ENCODE measurements at regions not wholly inside any gene's neighbourhood (a gene's known extent, or its start where the extent isn't known, plus 50 kb on each side); places are given as distances from the start of the nearest gene placed in this dataset.

- no peak for DNase-seq
Observed at GRCh38 chr13:77988355-77988754, 69.7 kb upstream of the EDNRB start.

GRCh38 chr13:77986713-77987112, 68.1 kb upstream of the EDNRB start:
- no peak for DNase-seq

- no peak for DNase-seq
Observed at GRCh38 chr13:77985866-77986636, 67.4 kb upstream of the EDNRB start.

- DNase-seq: no peak
Observed at GRCh38 chr13:77981281-77981881, 62.8 kb upstream of the EDNRB start.

GRCh38 chr13:77980592-77980991, 62.0 kb upstream of the EDNRB start:
- DNase-seq: no peak

GRCh38 chr13:77979721-77980385, 61.2 kb upstream of the EDNRB start:
- no peak for DNase-seq

- DNase-seq: no peak
Observed at GRCh38 chr13:77975358-77976042, 56.9 kb upstream of the EDNRB start.

GRCh38 chr13:77969299-77969698, 50.7 kb upstream of the EDNRB start:
- DNase-seq: no peak
